Aorta (tissue), 5 donors: ENCODE measurements at regions not wholly inside any gene's neighbourhood (a gene's known extent, or its start where the extent isn't known, plus 50 kb on each side); places are given as distances from the start of the nearest gene placed in this dataset.

ENCODE experiments used
- ATAC-seq: fragments of 200-7000 bp; cut with Tn5 transposase; one replicate; pipeline ENCODE4 v1.9.1; 2022; ENCODE audit warnings: moderate library complexity; ENCODE audit not compliant: low FRiP score
- DNase-seq, 2 donors: peaks; one replicate each; pipeline ENCODE4 v3.0.0-alpha.2; 2020
- H3K27ac ChIP-seq, 2 donors: one replicate each; pipeline ENCODE4 v1.5.1; 2013; ENCODE audit warnings: low read length in 2 of 2, mild to moderate bottlenecking in 2 of 2, moderate library complexity in 2 of 2, control low read depth in 1 of 2, inconsistent platforms in 1 of 2, low read depth in 1 of 2
- H3K27me3 ChIP-seq, 2 donors: one replicate each; pipeline ENCODE4 v1.6.1; 2013; ENCODE audit warnings: control low read depth in 1 of 2, low read length in 1 of 2, mild to moderate bottlenecking in 1 of 2, moderate library complexity in 1 of 2; ENCODE audit not compliant: insufficient read depth in 2 of 2, control insufficient read depth in 1 of 2
- H3K36me3 ChIP-seq, 2 donors: one replicate each; pipeline ENCODE4 v1.6.1; 2013; ENCODE audit warnings: control low read depth in 1 of 2, low read length in 1 of 2, mild to moderate bottlenecking in 1 of 2; ENCODE audit not compliant: insufficient read depth in 2 of 2, control insufficient read depth in 1 of 2
- H3K4me1 ChIP-seq, 2 donors: one replicate each; pipeline ENCODE4 v1.6.1; 2013; ENCODE audit warnings: low read length in 2 of 2, control low read depth in 1 of 2, mild to moderate bottlenecking in 1 of 2, moderate library complexity in 1 of 2; ENCODE audit not compliant: insufficient read depth in 2 of 2, control insufficient read depth in 1 of 2
- H3K4me3 ChIP-seq, 2 donors: one replicate each; pipeline ENCODE4 v1.5.1; 2013; ENCODE audit warnings: low read length in 2 of 2, control low read depth in 1 of 2, mild to moderate bottlenecking in 1 of 2
- H3K9me3 ChIP-seq: one replicate; pipeline ENCODE4 v1.6.1; 2013; ENCODE audit warnings: mild to moderate bottlenecking, low read length; ENCODE audit not compliant: control insufficient read depth
- WGBS, 2 donors: extraction: QIAGEN DNeasy Blood & Tissue Kit; methylation state at CpG; one replicate each; pipeline ENCODE4 v1.1.7; 2013; 5-methylcytosine and 5-hydroxymethylcytosine counted together
- intact Hi-C, 2 donors: fragments of 100-400 bp; cut with DNase I; formaldehyde crosslinking; loops; one replicate each; pipeline versions ENCODE4 v1.14.2 to v1.15.0; 2022
- donor health status: healthy with polysubstance abuse.
- donor health status: Bipolar disorder and iron deficiency.
- donor health status: DM: no; HTN: no; CAD: no.
- donor health status: DM: no; HTN: no; CAD: no.
- donor health status: DM: yes; HTN: yes; CAD: no.

GRCh38 chr5:155307229-155307628, 293.7 kb downstream of the KIF4B start:
- WGBS, 2 donors, result 94 to 95% methylated on average over 3 of the region's 3 CpGs

DNA sequence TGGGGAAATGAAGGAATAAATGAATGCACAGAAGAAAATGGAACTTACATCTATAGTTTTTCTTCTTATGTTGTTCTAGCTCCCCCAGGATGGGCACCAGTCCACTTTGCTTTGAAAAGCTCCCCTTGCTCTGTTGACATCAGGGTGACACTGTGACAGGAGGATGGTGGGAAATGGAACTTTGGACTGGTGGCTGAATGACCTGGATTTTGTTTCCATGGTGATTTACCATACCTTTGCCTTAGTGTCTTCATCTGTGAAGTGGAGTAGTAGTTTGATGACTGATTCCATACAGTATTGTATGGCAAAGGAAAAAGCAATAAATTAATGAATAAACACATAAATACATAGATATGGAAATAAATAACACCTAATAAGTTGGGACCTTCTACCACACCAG, 294.7 kb downstream of the KIF4B start:
- ATAC-seq (no peak), DNase-seq (no peak)
- no peaks in the 10 kb centered on the region for H3K27me3 ChIP-seq
- intact Hi-C loops, result no loop called here
- no peaks in the 10 kb centered on the region for H3K4me1 ChIP-seq
- no peaks in the 10 kb centered on the region for H3K36me3 ChIP-seq
- H3K9me3 ChIP-seq, result no peaks in the 10 kb centered on the region
- no peak overlapping the region for H3K4me3 ChIP-seq
- no peak overlapping the region for H3K27ac ChIP-seq

More at GRCh38 chr5:155307229-155307628, 293.7 kb downstream of the KIF4B start:
- Histone ChIP-seq H3K4me3 (no peak overlapping the region), H3K27me3 (no peaks in the 10 kb centered on the region), H3K9me3 (no peaks in the 10 kb centered on the region), H3K4me1 (no peaks in the 10 kb centered on the region), H3K36me3 (no peaks in the 10 kb centered on the region), H3K27ac (no peak overlapping the region)
- intact Hi-C loops, result no loop called here
- no peak for DNase-seq
- no peak for ATAC-seq

GRCh38 chr5:155309021-155309746, 295.6 kb downstream of the KIF4B start:
- ATAC-seq (no peak), DNase-seq (no peak)
- H3K27me3 ChIP-seq, result no peaks in the 10 kb centered on the region
- intact Hi-C loops, result no loop called here
- 46 to 53% methylated on average over 4 of the region's 4 CpGs for WGBS, 2 donors
- H3K36me3 ChIP-seq, result no peaks in the 10 kb centered on the region
- H3K27ac ChIP-seq, result no peak overlapping the region
- no peaks in the 10 kb centered on the region for H3K9me3 ChIP-seq
- no peak overlapping the region for H3K4me3 ChIP-seq
- H3K4me1 ChIP-seq, result no peaks in the 10 kb centered on the region

DNA sequence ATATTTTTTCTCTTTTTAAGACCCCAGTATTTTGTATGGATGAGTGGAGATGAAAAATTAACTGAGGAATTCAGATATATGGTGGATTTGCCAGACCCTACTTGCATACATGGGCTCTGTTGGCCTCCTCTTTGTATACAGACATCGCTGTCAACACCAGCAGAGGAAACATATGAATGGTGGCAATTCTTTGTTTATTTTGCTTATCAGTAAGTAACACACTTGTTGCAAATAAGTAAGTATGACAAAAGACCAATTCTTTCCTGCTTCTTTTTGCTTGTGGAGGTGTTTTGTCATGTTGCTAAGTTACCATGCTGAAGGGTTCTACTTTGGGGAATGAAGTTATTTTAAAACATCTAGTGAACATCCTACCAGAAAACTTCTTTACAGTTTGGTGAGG, 298.2 kb downstream of the KIF4B start:
- intact Hi-C loops, result no loop called here
- 84 to 85% methylated on average over 1 of the region's 1 CpG for WGBS, 2 donors
- H3K9me3 ChIP-seq, result no peaks in the 10 kb centered on the region
- no peak for DNase-seq
- ATAC-seq, result no peak
- H3K4me1 ChIP-seq, result no peaks in the 10 kb centered on the region
- H3K27me3 ChIP-seq, result no peaks in the 10 kb centered on the region
- H3K4me3 ChIP-seq, result no peak overlapping the region
- no peak overlapping the region for H3K27ac ChIP-seq
- no peaks in the 10 kb centered on the region for H3K36me3 ChIP-seq

- WGBS, 2 donors, result 95 to 98% methylated on average over 2 of the region's 2 CpGs
- DNase-seq, result no peak
- Histone ChIP-seq H3K9me3 (peaks cover 3% of the 10 kb centered on the region), H3K27me3 (no peaks in the 10 kb centered on the region), H3K27ac (no peak overlapping the region), H3K4me1 (no peaks in the 10 kb centered on the region), H3K36me3 (no peaks in the 10 kb centered on the region), H3K4me3 (no peak overlapping the region)
- intact Hi-C loops, result no loop called here
- ATAC-seq, result no peak
Measured at GRCh38 chr5:155313518-155313917, 300.0 kb downstream of the KIF4B start.

DNA sequence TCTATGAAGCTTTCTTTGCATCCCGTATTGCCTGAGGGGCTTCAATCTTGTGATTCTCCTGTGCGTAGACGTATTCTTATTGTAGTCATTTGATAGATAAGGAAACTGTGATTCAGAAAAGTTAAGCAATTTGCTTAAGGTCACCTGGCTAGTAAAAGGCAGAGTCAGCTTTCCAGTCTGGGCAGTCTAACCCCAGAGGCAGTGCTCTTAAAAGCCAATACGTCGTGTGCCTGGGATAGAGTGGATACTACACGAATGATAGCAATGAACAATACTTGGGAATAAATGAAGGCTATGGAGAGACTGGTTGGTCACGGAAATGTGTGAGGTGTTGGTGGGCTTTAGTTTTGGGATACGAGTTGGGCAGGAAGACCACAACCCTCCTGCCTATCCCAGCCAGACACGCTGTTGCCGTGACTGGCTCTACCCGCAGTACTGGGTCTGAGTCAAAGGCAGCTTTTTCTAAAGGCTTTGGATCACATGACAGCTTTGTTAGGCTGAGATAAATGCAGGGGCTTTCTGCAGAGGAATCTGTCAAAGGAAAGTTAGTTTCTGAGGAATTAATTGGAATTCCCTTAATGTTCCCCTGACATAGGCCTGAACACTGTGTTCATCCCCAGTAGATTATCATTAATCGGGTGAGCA, 302.6 kb downstream of the KIF4B start:
- Histone ChIP-seq H3K27me3 (no peaks in the 10 kb centered on the region), H3K9me3 (peaks cover 3% of the 10 kb centered on the region), H3K4me1 (no peaks in the 10 kb centered on the region), H3K36me3 (no peaks in the 10 kb centered on the region), H3K4me3 (no peak overlapping the region), H3K27ac (no peak overlapping the region)
- DNase-seq (no peak), ATAC-seq (no peak)
- intact Hi-C loops, result no loop called here
- 77 to 79% methylated on average over 12 of the region's 12 CpGs for WGBS, 2 donors

DNA sequence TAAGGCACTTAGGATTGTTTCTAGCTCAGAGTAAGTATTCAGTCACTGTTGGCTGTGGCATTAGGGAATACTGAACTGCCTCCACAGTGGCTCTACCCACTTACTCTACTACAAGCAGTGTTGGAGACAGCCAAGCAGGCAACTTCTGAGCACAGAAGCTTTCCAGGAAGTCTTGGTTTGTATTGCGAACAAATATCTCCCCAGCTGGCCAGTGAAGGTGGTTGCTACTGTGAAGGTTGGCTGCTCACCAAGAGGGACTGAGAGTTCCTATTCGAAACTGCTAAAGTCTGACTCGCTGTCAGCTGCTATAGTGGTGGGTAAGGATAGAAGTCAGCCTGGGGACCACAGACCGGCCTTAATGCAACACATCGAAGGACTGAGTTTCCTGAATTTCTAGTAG, 319.1 kb downstream of the KIF4B start:
- DNase-seq (no peak), ATAC-seq (no peak)
- H3K27ac ChIP-seq, result no peak overlapping the region
- H3K4me1 ChIP-seq, result no peaks in the 10 kb centered on the region
- WGBS, 2 donors, result 82 to 88% methylated on average over 5 of the region's 5 CpGs
- H3K4me3 ChIP-seq, result no peak overlapping the region
- no peaks in the 10 kb centered on the region for H3K27me3 ChIP-seq
- intact Hi-C loops, result no loop called here
- peaks cover 3% of the 10 kb centered on the region for H3K9me3 ChIP-seq
- no peaks in the 10 kb centered on the region for H3K36me3 ChIP-seq

GRCh38 chr5:155342956-155343355, 329.4 kb downstream of the KIF4B start:
- intact Hi-C loops, result no loop called here
- Histone ChIP-seq H3K36me3 (no peaks in the 10 kb centered on the region), H3K27ac (no peak overlapping the region), H3K9me3 (peaks cover 5% of the 10 kb centered on the region), H3K4me1 (no peaks in the 10 kb centered on the region), H3K27me3 (peaks cover 0 to 2% of the 10 kb centered on the region in 2 donors), H3K4me3 (no peak overlapping the region)
- 7 to 19% methylated on average over 2 of the region's 2 CpGs for WGBS, 2 donors
- ATAC-seq (no peak), DNase-seq (no peak)

- DNase-seq, result no peak
- Histone ChIP-seq H3K4me1 (no peaks in the 10 kb centered on the region), H3K9me3 (peaks cover 5% of the 10 kb centered on the region), H3K36me3 (no peaks in the 10 kb centered on the region), H3K27ac (no peak overlapping the region), H3K4me3 (no peak overlapping the region), H3K27me3 (peaks cover 0 to 2% of the 10 kb centered on the region in 2 donors)
- intact Hi-C loops, result no loop called here
- no peak for ATAC-seq
- 85 to 87% methylated on average over 1 of the region's 1 CpG for WGBS, 2 donors
Measured at GRCh38 chr5:155343468-155343867, 329.9 kb downstream of the KIF4B start.
